ENCODE measurements at regions not wholly inside any gene's neighbourhood (a gene's known extent, or its start where the extent isn't known, plus 50 kb on each side); places are given as distances from the start of the nearest gene placed in this dataset.

DNA sequence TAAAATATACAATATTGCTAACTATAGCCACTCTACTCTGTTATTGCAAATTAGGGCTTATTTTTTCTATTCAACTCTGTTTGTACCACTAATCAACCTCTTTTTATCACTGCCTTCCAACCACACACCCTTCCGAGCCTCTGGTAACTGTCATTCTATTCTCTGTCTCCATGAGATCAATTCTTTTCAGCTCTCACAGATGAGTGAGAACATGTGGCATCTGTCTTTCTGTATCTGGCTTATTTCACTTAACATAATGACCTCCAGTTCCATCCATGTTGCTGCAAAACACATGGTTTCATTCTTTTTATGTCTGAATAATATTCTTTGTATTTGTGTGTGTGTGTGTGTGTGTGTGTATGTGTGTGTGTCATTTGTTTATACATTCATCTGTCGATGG, 350.1 kb upstream of the DACH1 start:
- in situ Hi-C loops (cut with HindIII; ENCODE audit: low pct_ligation_motif_present, low pct_unique_long_range_greater_than_20kb, low sequenced_read_pairs), result no loop called here

DNA sequence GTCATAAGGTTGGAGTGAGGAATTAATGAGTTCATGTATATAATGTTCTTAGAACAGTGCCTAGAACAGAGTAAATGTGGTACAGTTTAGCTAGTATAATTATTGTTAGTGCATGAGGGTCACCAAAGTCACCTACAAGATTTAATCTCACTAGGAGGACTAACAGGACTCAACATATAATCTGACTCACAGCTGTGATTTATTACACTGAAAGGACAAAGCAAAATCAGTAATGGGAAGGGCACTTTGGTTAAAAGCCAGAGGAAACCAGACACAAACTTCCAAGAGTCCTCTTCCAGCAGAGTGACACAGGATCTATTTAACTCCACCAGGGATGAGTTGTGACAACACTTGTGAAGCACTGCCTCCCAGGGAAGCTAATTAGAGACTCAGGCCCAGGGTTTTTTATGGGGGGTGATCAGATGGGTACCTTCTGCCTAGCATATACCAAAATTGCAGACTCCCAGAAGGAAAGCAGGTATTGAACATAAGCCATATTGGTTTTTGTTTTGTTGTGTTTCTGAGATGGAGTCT, 341.2 kb upstream of the DACH1 start:
- in situ Hi-C loops (cut with HindIII; ENCODE audit: low pct_ligation_motif_present, low pct_unique_long_range_greater_than_20kb, low sequenced_read_pairs), result no loop called here
- no peak for DNase-seq

More for the DNA sequence above, 350.1 kb upstream of the DACH1 start:
- DNase-seq, result no peak

DNA sequence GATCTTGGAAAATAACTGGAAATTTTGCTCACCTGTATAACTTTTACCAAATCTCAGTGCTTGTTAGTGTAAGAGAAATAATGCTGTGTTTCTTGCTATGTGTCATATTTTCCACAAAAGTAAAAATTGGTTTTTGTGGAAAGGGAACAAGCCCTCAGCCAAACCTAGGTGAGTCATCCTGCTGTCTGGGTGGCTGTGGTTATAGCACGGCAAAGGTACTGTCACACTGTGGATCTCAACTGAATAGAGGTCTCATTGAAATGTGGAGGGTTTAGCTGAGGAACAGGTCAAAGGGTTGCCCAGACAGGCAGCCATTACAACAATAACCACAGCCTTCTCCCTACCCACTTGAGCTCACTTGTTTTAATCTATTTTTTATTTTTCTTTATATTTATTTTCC, 338.8 kb upstream of the DACH1 start:
- in situ Hi-C loops (cut with HindIII; ENCODE audit: low pct_ligation_motif_present, low pct_unique_long_range_greater_than_20kb, low sequenced_read_pairs), result no loop called here
- peak; percentile 17 for DNase-seq

DNA sequence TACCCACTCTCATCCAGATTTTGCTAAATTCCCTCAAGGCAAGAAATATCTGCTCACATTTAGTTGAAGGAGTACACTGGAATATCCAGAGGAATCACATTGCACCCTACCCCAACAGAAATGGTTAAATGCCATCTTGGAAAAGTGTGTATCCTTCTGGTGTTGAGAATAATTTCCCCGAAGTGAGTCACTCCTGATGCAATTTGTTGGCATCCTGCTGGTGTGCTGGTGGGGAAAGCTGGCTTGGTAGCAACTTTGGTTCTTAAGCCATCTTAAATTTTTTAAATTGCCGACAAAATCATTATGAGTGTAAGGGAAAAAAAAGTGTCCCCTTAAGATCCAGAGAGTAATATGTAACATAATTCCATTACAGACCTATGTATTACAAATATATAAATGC, 337.3 kb upstream of the DACH1 start:
- peak; percentile 52 for DNase-seq
- in situ Hi-C loops (cut with HindIII; ENCODE audit: low pct_ligation_motif_present, low pct_unique_long_range_greater_than_20kb, low sequenced_read_pairs), result no loop called here

DNA sequence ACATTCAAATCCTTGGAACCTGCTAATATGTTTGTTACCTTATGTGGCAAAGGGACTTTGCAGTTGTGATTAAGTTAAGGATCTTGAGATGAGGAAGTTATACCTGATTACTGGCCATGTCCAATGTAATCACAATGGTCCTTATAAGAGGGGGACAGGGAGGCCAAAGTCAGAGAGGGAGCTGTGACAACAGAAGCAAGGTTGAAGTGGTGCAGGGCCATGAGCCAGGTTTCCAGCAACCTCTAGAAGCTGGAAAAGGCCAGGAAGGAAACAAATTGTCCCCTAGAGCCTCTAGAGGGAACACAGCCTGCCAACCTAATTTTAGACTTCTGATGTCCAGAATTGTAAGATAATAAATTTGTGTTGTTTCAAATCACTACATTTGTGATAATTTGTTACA, 334.7 kb upstream of the DACH1 start:
- in situ Hi-C loops (cut with HindIII; ENCODE audit: low pct_ligation_motif_present, low pct_unique_long_range_greater_than_20kb, low sequenced_read_pairs), result no loop called here
- no peak for DNase-seq

DNA sequence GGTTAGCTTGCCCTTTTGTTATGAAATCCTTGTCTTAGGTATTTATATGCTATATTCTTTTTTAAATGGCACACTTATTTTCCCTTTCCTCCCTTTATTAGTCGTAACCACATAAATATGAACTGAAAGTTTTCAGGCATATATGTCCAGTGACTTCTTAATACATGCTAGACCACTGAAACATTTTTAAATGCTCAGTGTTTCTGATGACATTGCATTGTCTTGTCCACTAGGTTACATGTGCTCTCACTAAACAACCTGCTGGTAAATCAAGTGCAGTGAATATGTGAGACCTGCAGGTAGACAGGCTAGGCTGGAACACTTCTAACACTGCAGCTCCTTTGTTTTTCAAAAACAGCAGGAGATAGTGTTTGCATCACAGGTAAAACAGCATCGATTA, 332.6 kb upstream of the DACH1 start:
- DNase-seq, result no peak
- in situ Hi-C loops (cut with HindIII; ENCODE audit: low pct_ligation_motif_present, low pct_unique_long_range_greater_than_20kb, low sequenced_read_pairs), result no loop called here

DNA sequence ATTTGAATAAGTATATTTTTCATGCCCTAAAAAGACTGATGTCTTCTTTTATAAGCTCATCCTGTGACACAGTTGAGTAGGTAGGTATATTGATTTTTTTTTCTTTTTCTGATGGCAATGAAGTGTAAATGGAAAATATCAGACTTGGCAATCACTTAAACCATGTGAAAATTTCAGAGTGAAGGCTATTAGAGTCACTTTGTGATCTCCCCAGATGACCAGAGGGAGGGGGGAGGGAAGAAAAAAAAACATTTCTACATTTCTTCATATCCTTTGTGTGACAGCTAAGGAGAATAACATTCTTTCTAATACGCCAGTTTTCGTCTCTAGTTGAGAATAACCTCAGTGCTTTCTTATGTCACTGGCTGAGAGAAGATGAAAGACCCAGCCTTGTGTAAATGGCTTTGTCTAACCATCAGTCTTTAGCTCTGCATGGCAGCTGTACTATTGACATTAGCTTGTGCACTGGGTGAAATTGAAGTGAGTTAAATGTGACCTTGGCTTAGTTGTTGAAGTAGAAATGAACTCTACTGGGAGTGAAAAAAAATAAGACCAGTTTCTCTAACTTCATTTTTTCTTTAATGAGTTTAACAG, 332.1 kb upstream of the DACH1 start:
- DNase-seq, result no peak
- in situ Hi-C loops (cut with HindIII; ENCODE audit: low pct_ligation_motif_present, low pct_unique_long_range_greater_than_20kb, low sequenced_read_pairs), result no loop called here

DNA sequence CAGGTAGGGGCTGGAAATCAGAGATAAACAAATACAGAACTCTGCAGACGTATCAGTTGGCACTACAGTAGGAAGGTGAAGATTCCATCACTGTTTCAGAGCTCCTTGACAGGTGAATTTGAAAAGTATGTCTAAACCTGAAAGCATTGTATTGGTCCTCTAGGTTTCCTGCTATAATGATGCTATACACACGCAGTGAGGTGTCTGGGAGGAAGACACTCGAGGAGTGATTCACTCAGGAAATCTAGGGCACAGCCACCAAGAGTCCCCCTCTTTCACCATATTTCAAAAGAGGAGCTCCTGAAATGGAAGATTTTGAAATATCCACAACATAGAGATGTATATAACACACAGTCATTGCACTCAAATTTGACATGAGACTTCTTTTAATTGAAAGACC, 331.0 kb upstream of the DACH1 start:
- no peak for DNase-seq
- in situ Hi-C loops (cut with HindIII; ENCODE audit: low pct_ligation_motif_present, low pct_unique_long_range_greater_than_20kb, low sequenced_read_pairs), result no loop called here

DNA sequence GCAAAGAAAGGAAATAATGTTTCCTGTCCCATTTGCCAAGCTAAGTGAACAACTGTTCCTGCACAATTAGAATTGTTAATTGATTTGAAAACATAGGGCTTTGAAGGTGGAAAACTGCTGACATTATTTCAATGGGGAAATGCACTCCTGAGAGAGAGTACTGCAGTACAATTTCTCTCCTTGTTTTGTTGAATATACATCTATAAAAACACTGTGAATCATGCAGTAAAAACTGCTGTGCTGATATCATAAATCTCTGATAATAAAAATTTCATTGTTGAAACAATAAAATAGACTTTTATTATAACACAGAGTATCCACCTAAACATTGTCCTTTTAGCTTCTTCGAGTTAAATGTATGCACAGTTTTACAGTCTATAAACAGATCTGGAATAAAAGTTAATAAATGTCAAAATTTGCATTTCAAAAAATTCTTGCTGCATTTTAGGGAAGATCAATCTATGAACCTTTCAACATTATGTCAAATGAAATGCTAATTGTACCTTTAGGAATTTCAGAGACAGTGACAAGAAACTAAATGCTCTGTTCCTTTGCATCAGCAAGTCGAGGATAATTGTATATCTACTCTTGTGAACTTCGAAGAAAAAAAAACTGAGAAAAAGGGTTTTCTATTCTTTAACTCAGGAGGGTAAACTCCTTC, 328.2 kb upstream of the DACH1 start:
- DNase-seq, result no peak
- in situ Hi-C loops (cut with HindIII; ENCODE audit: low pct_ligation_motif_present, low pct_unique_long_range_greater_than_20kb, low sequenced_read_pairs), result no loop called here

DNA sequence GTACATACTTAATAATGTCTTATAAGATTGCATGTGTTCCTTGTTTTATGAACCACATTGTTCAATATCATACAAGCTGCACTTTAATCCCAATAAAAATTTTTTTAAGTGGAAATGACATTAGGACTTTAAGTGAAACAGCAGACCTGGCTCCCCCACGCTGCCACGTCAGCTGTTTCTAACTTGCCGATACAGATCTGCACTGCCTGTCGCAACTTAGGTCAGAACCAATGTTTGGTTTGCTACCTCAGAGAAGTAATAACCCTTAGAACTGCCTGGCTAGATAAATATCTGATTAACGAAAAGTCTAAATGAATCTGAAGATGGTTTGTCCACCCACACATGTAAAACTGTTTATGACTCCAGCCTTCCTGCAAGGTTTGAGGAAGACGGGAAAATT, 327.5 kb upstream of the DACH1 start:
- in situ Hi-C loops (cut with HindIII; ENCODE audit: low pct_ligation_motif_present, low pct_unique_long_range_greater_than_20kb, low sequenced_read_pairs), result no loop called here

DNA sequence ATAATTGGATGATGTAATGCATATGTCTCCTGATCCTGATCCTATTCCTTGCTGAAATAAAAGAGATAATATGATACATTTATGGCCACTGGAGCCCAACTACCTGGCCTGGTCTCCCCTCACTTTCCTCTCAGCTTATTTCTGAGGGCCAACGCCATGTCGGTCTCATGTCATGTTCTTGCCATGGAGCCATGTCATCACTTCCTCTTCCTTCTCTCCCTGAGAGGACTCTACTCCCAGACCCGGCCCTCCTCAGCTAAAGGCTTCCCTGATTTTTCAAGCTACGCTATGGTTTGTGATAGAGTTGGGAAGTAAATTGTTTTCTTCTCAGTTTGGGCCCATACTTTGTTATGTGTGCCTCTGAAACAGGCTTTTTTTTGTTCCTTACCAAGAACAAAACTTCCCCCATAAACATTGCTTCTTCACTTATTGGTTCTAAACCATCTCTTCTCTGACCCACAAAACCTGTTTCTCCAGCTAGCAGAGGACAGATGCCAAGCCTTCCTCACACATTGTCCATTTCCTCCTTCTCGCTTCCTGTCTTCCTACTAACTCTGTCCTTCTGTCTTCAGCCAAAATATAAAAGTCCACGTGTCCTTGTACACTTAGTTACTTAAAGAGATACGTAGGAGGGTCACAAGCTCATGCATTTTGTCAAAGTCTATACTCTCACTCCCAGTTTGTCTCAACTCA, 319.9 kb upstream of the DACH1 start:
- no peak for DNase-seq
- in situ Hi-C loops (cut with HindIII; ENCODE audit: low pct_ligation_motif_present, low pct_unique_long_range_greater_than_20kb, low sequenced_read_pairs), result no loop called here

More for the DNA sequence above, 327.5 kb upstream of the DACH1 start:
- DNase-seq, result no peak

DNA sequence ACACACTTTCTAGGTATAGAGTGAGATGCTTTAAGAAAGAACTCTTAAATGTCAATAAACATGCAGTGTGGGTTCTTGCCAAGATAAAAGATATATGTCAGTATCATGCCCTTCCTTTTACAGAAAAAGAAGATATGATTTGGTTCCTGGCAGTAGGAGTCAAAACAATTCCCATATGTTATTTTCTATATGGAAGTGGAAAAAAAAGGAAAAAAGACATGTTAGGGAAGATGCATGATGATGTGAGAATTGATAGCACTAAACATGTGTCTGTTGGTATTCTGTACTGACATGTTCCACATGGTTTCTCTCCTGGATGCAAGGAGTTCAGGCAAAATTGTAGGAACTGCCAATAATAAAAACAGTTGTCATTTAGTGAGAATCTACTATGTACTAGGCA, 318.8 kb upstream of the DACH1 start:
- in situ Hi-C loops (cut with HindIII; ENCODE audit: low pct_ligation_motif_present, low pct_unique_long_range_greater_than_20kb, low sequenced_read_pairs), result no loop called here
- DNase-seq, result no peak

DNA sequence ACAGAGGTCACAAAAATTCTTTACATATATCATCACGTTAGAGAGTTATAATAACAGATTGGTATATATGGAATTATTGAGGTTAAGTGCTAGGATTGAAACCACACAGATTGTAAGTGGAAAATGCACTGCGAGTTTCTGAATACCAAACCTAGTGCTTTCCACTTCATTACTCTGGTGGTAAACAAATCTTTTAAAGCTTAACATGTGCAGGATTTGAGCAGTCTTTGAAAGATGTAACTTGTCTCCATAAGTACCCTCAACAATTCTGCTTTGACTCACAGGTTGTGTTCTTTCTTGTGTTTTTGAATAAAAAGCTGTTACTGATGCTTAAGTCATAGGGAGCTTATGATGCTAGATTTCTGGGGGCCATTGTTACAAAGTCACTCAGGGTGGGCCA, 314.7 kb upstream of the DACH1 start:
- in situ Hi-C loops (cut with HindIII; ENCODE audit: low pct_ligation_motif_present, low pct_unique_long_range_greater_than_20kb, low sequenced_read_pairs), result no loop called here
- DNase-seq, result no peak

DNA sequence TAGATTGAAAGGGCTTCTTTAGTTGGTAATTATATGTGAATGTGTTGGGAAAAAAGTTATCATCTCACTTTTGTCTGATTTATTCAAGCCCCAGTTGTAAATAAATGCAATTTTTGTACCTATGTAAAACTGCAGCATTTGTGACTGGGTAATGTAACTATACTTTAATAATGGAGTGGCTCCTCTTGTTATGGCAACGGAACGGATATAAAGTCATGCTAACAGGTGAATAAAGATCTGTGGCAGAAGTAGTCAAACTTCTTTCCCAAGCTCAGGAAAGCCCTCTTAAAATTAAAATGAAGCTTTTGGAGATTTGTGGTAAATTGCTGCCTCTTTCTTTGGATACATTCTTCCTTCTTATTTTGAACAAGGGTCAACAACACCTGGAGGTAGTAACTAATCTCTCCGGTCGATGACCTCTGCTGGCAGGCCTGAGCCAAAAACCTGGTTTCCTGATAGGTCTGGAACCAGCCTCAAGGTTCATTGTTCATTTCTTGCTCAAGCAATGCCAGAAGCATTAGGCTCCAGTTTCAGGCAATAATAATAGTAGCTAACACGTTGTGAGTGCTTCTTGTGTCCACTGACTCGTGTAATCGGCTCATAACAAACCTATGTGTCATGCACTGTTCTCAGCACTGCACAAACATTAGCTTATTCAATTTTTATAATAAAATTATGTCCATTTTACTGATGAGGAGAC, 313.4 kb upstream of the DACH1 start:
- in situ Hi-C loops (cut with HindIII; ENCODE audit: low pct_ligation_motif_present, low pct_unique_long_range_greater_than_20kb, low sequenced_read_pairs), result no loop called here
- DNase-seq, result peak; percentile 72

DNA sequence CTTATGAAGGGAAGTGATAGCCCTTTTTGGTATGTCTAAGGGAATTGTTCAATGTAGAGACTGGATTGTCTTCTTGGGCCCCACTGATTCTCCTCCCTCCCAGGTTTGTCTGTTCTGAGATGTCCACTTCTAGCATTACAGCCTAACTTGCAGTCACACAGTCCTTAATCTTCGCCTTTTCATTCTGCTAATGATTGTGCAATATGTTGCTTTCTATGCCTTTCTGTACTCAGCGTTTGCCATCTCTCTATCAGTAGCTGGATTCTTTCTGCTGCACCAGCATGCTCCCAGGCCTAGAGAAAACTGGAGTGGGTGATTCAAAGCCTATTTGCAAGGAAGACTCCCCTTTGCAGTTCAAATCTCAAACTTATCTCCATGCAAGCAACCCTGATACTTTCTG, 307.5 kb upstream of the DACH1 start:
- in situ Hi-C loops (cut with HindIII; ENCODE audit: low pct_ligation_motif_present, low pct_unique_long_range_greater_than_20kb, low sequenced_read_pairs), result no loop called here

DNA sequence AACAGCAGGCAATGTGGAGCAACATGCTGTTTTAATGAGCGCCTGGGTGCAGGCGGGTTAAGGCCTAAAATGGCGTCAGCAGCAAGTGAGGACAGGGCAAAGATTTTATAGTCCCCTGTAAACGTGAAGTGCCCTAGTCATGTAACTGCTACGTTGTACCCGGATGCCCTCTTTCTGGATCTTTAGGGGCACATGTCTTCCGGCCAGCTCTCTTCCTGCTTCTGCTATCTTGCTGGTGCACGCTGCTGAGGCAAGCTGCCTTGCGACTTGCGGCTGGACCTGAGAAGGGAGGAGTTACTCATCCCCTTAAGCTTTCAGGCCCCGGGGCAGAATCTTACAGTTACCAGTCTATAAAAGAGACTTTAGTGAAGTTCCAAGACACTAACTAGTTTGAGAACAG, 303.6 kb upstream of the DACH1 start:
- DNase-seq, result no peak
- in situ Hi-C loops (cut with HindIII; ENCODE audit: low pct_ligation_motif_present, low pct_unique_long_range_greater_than_20kb, low sequenced_read_pairs), result no loop called here

More for the DNA sequence above, 307.5 kb upstream of the DACH1 start:
- no peak for DNase-seq

DNA sequence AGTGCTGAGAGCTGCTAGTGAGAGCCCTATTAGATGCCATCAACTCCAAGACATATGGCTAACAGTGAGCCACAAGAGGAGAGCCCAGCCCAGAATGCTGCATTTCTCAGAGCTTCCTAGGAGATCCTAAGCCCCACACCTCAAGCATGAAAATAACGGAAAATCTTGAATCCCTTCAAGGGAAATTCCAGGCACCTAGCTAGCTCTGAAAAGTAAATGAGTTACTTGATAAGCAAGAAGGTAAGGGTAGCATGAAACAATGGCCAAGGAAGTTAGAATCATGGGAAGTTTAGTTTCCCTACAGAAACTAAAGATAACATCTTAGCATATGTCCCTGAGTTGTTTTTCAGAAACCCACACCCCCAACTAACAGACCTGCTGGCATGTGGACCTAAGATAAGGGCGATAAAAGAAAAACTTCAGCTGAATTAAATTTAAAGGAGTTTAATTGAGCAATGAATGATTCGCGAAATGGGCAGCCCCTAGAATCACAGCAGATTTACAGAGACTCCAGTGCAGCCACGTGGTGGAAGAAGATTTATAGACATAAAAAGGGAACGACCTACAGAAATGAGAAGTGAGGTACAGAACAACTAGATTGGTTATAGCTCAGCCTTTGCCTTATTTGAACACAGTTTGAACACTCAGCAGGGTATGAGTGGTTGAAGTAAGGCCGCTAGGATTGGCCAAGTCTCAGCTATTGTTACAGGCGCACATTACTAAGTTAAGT, 301.3 kb upstream of the DACH1 start:
- DNase-seq, result no peak
- in situ Hi-C loops (cut with HindIII; ENCODE audit: low pct_ligation_motif_present, low pct_unique_long_range_greater_than_20kb, low sequenced_read_pairs), result no loop called here

DNA sequence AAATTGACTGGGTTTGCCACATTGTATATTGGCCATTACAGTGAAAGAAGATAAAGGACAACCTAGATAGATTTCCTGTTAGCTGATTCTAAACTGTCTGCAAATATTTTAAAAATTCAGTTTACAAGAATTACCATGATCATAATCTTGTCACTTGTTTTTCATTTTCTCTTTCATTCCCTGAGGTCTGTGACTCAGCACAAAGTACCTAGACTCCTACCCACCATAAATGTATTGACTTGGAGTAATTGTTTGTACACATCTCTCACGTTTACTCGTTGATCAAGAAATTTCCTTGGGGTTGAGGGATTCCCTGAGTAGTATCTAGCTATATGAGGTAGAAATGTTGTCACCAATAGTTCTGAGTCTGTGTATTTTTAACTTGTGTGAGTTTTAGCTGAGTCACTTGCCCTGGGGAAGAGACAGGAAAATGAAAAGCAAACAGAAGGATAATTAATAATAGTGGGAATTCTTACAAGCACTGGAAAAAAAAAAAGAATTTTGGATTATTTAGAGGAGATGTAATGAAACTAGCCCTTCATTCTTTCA, 299.2 kb upstream of the DACH1 start:
- in situ Hi-C loops (cut with HindIII; ENCODE audit: low pct_ligation_motif_present, low pct_unique_long_range_greater_than_20kb, low sequenced_read_pairs), result no loop called here
- DNase-seq, result no peak
